GM12891 (cell line): ENCODE measurements at regions not wholly inside any gene's neighbourhood (a gene's known extent, or its start where the extent isn't known, plus 50 kb on each side); places are given as distances from the start of the nearest gene placed in this dataset.

Experiments used
- POLR2A ChIP-seq: IDR thresholded peaks from 2 replicates; pipeline ENCODE4 v1.6.1; 2011; ENCODE audit warnings: low read depth, low read length, control low read depth
- POU2F2 ChIP-seq: IDR thresholded peaks from 2 replicates; pipeline ENCODE4 v1.6.1; 2011; ENCODE audit warnings: low read depth, mild to moderate bottlenecking, control low read depth, low read length, moderate library complexity

DNA sequence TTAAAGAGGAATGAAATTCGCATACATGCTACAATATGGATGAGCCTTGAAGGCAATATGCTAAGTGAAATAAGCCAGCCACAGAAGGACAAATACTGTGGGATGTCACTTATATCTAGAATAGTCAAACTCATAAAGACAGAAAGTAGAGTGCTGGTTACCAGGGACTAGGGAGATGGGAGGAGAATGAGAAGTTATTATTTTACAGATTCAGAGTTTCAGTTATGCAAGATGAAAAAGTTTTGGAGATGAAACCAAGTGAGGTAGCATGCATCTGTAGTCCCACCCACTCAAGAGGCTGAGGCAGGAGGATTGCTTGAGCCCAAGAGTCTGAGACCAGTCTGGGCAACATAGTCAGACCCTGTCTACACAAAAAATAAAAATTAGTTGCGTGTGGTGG is 82.5 kb upstream of the ARID1B start:
- TF ChIP-seq POU2F2 (0 out of 2 replicates have a peak, but pooled peaks have one; percentile 32), POLR2A (no peak)
